ENCODE measurements at regions not wholly inside any gene's neighbourhood (a gene's known extent, or its start where the extent isn't known, plus 50 kb on each side); places are given as distances from the start of the nearest gene placed in this dataset.

GRCh38 chr2:239580199-239580527, 179.3 kb upstream of the HDAC4 start:
- TF ChIP-seq, protein P1, sequence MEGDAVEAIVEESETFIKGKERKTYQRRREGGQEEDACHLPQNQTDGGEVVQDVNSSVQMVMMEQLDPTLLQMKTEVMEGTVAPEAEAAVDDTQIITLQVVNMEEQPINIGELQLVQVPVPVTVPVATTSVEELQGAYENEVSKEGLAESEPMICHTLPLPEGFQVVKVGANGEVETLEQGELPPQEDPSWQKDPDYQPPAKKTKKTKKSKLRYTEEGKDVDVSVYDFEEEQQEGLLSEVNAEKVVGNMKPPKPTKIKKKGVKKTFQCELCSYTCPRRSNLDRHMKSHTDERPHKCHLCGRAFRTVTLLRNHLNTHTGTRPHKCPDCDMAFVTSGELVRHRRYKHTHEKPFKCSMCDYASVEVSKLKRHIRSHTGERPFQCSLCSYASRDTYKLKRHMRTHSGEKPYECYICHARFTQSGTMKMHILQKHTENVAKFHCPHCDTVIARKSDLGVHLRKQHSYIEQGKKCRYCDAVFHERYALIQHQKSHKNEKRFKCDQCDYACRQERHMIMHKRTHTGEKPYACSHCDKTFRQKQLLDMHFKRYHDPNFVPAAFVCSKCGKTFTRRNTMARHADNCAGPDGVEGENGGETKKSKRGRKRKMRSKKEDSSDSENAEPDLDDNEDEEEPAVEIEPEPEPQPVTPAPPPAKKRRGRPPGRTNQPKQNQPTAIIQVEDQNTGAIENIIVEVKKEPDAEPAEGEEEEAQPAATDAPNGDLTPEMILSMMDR (conservative IDR thresholded peaks at IDR 0.05; ENCODE audit: low read depth in 2 of 2), result no peak
- no peak for TF ChIP-seq REST (IDR thresholded peaks at IDR 0.05; ENCODE audit: unreplicated experiment)
- no peak for TF ChIP-seq EZH2 (IDR thresholded peaks at IDR 0.05; ENCODE audit: low read depth, unreplicated experiment)
- no peak for TF ChIP-seq POLR2AphosphoS5 (IDR thresholded peaks at IDR 0.05; ENCODE audit: low read depth)
- TF ChIP-seq, protein P2, sequence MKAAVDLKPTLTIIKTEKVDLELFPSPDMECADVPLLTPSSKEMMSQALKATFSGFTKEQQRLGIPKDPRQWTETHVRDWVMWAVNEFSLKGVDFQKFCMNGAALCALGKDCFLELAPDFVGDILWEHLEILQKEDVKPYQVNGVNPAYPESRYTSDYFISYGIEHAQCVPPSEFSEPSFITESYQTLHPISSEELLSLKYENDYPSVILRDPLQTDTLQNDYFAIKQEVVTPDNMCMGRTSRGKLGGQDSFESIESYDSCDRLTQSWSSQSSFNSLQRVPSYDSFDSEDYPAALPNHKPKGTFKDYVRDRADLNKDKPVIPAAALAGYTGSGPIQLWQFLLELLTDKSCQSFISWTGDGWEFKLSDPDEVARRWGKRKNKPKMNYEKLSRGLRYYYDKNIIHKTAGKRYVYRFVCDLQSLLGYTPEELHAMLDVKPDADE (IDR thresholded peaks at IDR 0.05), result no peak
- TF ChIP-seq EZH2phosphoT487 (IDR thresholded peaks at IDR 0.05; ENCODE audit: unreplicated experiment), result no peak
